OCI-LY1 (cell line): ENCODE measurements at regions not wholly inside any gene's neighbourhood (a gene's known extent, or its start where the extent isn't known, plus 50 kb on each side); places are given as distances from the start of the nearest gene placed in this dataset.

ENCODE experiments used
- H2AFZ ChIP-seq: fragments of 200-600 bp; sonication (generic), shearing (Covaris generic); 2 replicates; pipeline ENCODE4 v1.6.0; 2014; ENCODE audit warnings: antibody characterized with exemption, mild to moderate bottlenecking, low read length
- H3F3A ChIP-seq: fragments of 200-600 bp; sonication (generic), shearing (Covaris generic); 2 replicates; pipeline ENCODE4 v1.6.0; 2014; ENCODE audit warnings: mild to moderate bottlenecking, antibody characterized with exemption, low read length, moderate library complexity; ENCODE audit not compliant: insufficient read depth
- H3K27ac ChIP-seq: fragments of 200-600 bp; sonication (generic); 2 replicates; pipeline ENCODE4 v1.5.1; 2014; ENCODE audit warnings: low read length, mixed run types, mild to moderate bottlenecking, low read depth; ENCODE audit not compliant: poor library complexity, severe bottlenecking
- H3K27me3 ChIP-seq: fragments of 200-600 bp; sonication (generic); 2 replicates; pipeline ENCODE4 v1.6.0; 2014; ENCODE audit warnings: antibody characterized with exemption, mild to moderate bottlenecking, low read length, moderate library complexity; ENCODE audit not compliant: insufficient read depth
- H3K36me3 ChIP-seq: fragments of 200-600 bp; sonication (generic); 2 replicates; pipeline ENCODE4 v1.6.1; 2014; ENCODE audit warnings: mild to moderate bottlenecking, antibody characterized with exemption, low read length, moderate library complexity, mixed read lengths; ENCODE audit not compliant: insufficient read depth
- H3K4me1 ChIP-seq: fragments of 200-600 bp; sonication (generic); 2 replicates; pipeline ENCODE4 v1.5.1; 2014; ENCODE audit warnings: mild to moderate bottlenecking, low read length, moderate library complexity; ENCODE audit not compliant: insufficient read depth, severe bottlenecking
- H3K4me2 ChIP-seq: fragments of 200-600 bp; sonication (generic), shearing (Covaris generic); 2 replicates; pipeline ENCODE4 v1.6.1; 2014; ENCODE audit warnings: low read length
- H3K4me3 ChIP-seq: fragments of 200-600 bp; sonication (generic); 2 replicates; pipeline ENCODE4 v1.5.1; 2014; ENCODE audit warnings: low read length, low read depth, mild to moderate bottlenecking, mixed read lengths; ENCODE audit not compliant: poor library complexity, severe bottlenecking
- H3K79me2 ChIP-seq: fragments of 200-600 bp; shearing (Covaris generic); 2 replicates; pipeline ENCODE4 v1.6.1; 2016; ENCODE audit warnings: mixed run types, low read length, mixed read lengths; ENCODE audit not compliant: insufficient read depth
- H3K9ac ChIP-seq: fragments of 200-600 bp; sonication (generic), shearing (Covaris generic); 2 replicates; pipeline ENCODE4 v1.6.1; 2014; ENCODE audit warnings: mild to moderate bottlenecking, low read length, mixed read lengths
- H3K9me2 ChIP-seq: fragments of 200-600 bp; sonication (generic), shearing (Covaris generic); 2 replicates; pipeline ENCODE4 v1.6.1; 2014; ENCODE audit warnings: low read depth, mild to moderate bottlenecking, low read length, mixed read lengths
- H3K9me3 ChIP-seq: fragments of 200-600 bp; shearing (Covaris generic); 2 replicates; pipeline ENCODE4 v1.6.1; 2014; ENCODE audit warnings: low read length, mixed read lengths
- H4K20me1 ChIP-seq: fragments of 200-600 bp; sonication (generic), shearing (Covaris generic); 2 replicates; pipeline ENCODE4 v1.6.0; 2016; ENCODE audit warnings: mild to moderate bottlenecking, low read length; ENCODE audit not compliant: insufficient read depth
- CTCF ChIP-seq: fragments of 200-600 bp; sonication (generic), shearing (Covaris generic); IDR thresholded peaks from 2 replicates; pipeline ENCODE4 v1.5.1; 2017; ENCODE audit warnings: mild to moderate bottlenecking, antibody characterized with exemption, low read length, moderate library complexity, mixed read lengths
- EZH2 ChIP-seq: fragments of 200-600 bp; sonication (generic), shearing (Covaris generic); IDR thresholded peaks from 2 replicates; pipeline ENCODE4 v1.8.0; 2017; ENCODE audit warnings: borderline replicate concordance, mixed run types, mild to moderate bottlenecking, antibody characterized with exemption, low read length, moderate library complexity, mixed read lengths

DNA sequence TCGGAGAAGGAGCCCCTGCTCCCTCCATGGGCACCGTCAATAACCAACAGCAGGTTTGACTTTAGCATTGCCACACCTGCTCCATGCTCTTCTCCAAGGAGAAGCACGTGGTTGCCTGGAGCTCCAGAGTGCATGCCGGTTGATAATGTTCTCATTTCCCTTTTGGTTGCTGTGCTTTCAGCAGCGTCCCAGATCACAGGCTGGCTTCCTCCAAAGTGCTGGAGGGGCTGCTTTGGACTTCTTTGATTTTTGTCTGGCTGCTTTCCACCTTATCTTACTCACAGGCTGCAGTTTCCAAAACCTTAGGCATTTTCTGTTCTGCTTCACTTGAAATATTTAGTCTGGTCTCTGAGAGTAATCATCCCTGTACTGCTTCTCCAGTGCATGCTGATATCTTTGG is 123.8 kb upstream of the IRS2 start:
- Histone ChIP-seq H3K9ac (no peak overlapping the region), H3F3A (no peaks in the 10 kb centered on the region), H3K27me3 (no peaks in the 10 kb centered on the region), H3K36me3 (no peaks in the 10 kb centered on the region), H4K20me1 (no peaks in the 10 kb centered on the region), H3K9me2 (no peaks in the 10 kb centered on the region), H3K4me1 (no peaks in the 10 kb centered on the region), H3K79me2 (no peaks in the 10 kb centered on the region), H3K4me2 (no peak overlapping the region), H3K27ac (no peak overlapping the region), H3K9me3 (no peaks in the 10 kb centered on the region), H3K4me3 (no peak overlapping the region), H2AFZ (no peak overlapping the region)
- TF ChIP-seq CTCF (no peak), EZH2 (no peak)

- Histone ChIP-seq H3K27me3 (no peaks in the 10 kb centered on the region), H2AFZ (no peak overlapping the region), H3K9me2 (no peaks in the 10 kb centered on the region), H3K36me3 (no peaks in the 10 kb centered on the region), H3F3A (no peaks in the 10 kb centered on the region), H3K9ac (no peak overlapping the region), H3K9me3 (no peaks in the 10 kb centered on the region), H3K4me2 (no peak overlapping the region), H3K79me2 (no peaks in the 10 kb centered on the region), H3K4me3 (no peak overlapping the region), H3K27ac (no peak overlapping the region), H3K4me1 (no peaks in the 10 kb centered on the region), H4K20me1 (no peaks in the 10 kb centered on the region)
- TF ChIP-seq CTCF (no peak), EZH2 (no peak)
These were observed 120.6 kb upstream of the IRS2 start for GRCh38 chr13:109906976-109907375.

DNA sequence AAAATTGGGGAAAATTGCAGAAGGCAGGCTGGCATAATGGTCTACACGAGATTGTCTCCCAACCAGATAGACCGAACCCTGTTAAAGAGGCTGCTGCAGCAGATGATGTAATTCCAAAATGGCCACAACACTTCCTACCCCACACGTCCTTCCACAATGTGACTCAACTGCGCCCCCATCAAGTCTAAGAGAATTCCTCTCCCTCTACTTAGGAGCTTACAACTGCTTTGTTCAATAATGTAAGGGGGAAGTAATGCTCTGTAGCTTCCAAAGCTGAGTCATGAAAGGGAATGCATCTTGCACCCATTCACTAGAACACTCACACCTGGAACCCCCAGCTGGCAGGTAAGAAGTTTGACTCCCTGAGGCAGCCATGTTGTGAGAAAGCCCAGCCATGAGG is 117.8 kb upstream of the IRS2 start:
- Histone ChIP-seq H3K27ac (no peak overlapping the region), H4K20me1 (no peaks in the 10 kb centered on the region; the same call in 1 of the 2 replicates), H3K4me3 (no peak overlapping the region), H3K9ac (no peak overlapping the region), H3K9me2 (no peaks in the 10 kb centered on the region), H3K27me3 (no peaks in the 10 kb centered on the region), H3F3A (no peaks in the 10 kb centered on the region), H2AFZ (no peak overlapping the region), H3K9me3 (no peaks in the 10 kb centered on the region), H3K36me3 (no peaks in the 10 kb centered on the region), H3K4me1 (no peaks in the 10 kb centered on the region), H3K4me2 (no peak overlapping the region), H3K79me2 (no peaks in the 10 kb centered on the region)
- TF ChIP-seq CTCF = no peak
- no peak for TF ChIP-seq EZH2
